ENCODE measurements at regions not wholly inside any gene's neighbourhood (a gene's known extent, or its start where the extent isn't known, plus 50 kb on each side); places are given as distances from the start of the nearest gene placed in this dataset.
"Not testable (repeated sequence)": the region's sequence is repeated elsewhere in the genome, so short reads cannot be mapped to it uniquely, and the experiment has no call there.

GRCh38 chr17:78293151-78293550 lies 61.7 kb downstream of the TMEM235 start:
- not testable (repeated sequence) for TF ChIP-seq CTCF, POLR2A (IDR thresholded peaks at IDR 0.05)
